ENCODE measurements at regions not wholly inside any gene's neighbourhood (a gene's known extent, or its start where the extent isn't known, plus 50 kb on each side); places are given as distances from the start of the nearest gene placed in this dataset.

GRCh38 chr5:130689831-130690230, 475.2 kb downstream of the HINT1 start:
- TF ChIP-seq CTCF (IDR thresholded peaks at IDR 0.05) (no peak), EZH2phosphoT487 (IDR thresholded peaks at IDR 0.05) (no peak), EZH2 (IDR thresholded peaks at IDR 0.05) (no peak)

All from neural progenitor cell (in vitro differentiated cells).